ENCODE measurements at regions not wholly inside any gene's neighbourhood (a gene's known extent, or its start where the extent isn't known, plus 50 kb on each side); places are given as distances from the start of the nearest gene placed in this dataset.

DNA sequence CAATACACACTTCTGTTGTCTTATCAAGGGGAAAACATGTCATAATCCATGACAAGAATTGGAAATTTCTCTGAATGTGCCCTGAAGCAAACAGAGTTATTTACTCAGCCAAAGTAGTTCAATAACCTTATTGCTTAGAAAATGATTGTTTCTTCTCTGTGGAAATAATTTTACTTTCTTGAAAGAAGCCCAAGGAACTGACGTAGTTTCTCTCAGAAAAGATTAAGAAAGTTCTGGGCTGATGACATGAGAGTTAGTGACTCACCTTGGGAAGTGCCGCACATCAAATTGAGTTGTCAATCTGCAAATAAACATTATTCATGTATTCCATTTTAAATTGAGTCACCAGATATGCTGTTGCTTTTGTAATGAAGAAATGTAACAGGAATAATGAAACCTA lies 418.6 kb upstream of the LRRC4C start:
- no peak for DNase-seq
- no peaks in the 10 kb centered on the region for H3K27me3 ChIP-seq
- intact Hi-C loops (cut with DNase I): no loop called here
- no peak overlapping the region for H3K4me3 ChIP-seq
- no peaks in the 10 kb centered on the region for H3K9me3 ChIP-seq
- TF ChIP-seq, protein P1, sequence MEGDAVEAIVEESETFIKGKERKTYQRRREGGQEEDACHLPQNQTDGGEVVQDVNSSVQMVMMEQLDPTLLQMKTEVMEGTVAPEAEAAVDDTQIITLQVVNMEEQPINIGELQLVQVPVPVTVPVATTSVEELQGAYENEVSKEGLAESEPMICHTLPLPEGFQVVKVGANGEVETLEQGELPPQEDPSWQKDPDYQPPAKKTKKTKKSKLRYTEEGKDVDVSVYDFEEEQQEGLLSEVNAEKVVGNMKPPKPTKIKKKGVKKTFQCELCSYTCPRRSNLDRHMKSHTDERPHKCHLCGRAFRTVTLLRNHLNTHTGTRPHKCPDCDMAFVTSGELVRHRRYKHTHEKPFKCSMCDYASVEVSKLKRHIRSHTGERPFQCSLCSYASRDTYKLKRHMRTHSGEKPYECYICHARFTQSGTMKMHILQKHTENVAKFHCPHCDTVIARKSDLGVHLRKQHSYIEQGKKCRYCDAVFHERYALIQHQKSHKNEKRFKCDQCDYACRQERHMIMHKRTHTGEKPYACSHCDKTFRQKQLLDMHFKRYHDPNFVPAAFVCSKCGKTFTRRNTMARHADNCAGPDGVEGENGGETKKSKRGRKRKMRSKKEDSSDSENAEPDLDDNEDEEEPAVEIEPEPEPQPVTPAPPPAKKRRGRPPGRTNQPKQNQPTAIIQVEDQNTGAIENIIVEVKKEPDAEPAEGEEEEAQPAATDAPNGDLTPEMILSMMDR (IDR thresholded peaks at IDR 0.05): no peak
- TF ChIP-seq POLR2A (IDR thresholded peaks at IDR 0.05): no peak
- WGBS, 2 donors: 66 to 69% methylated on average over 2 of the region's 2 CpGs
- H3K4me1 ChIP-seq: no peaks in the 10 kb centered on the region
- no peak overlapping the region for H3K27ac ChIP-seq
- H3K36me3 ChIP-seq: no peaks in the 10 kb centered on the region

DNA sequence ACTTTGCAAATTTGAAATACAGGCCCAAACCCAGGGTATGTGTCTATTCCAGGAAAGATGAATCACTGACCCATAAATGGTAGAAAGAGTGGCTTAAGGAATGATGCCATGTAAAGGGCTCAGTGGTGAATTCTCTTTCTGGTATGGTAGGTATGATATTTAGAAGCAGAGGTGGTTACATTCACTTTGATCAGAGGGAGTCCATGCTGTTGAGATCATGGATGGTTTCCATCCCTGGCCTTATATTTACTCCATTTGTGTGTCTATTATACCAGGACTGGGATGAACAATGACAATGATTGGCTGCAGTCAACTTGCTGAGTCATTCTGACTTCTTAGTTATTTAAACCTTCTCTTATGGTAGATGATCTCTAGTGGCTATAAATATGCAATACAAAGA lies 419.8 kb upstream of the LRRC4C start:
- Histone ChIP-seq H3K27ac (no peak overlapping the region), H3K4me1 (no peaks in the 10 kb centered on the region), H3K9me3 (no peaks in the 10 kb centered on the region), H3K27me3 (no peaks in the 10 kb centered on the region), H3K36me3 (no peaks in the 10 kb centered on the region), H3K4me3 (no peak overlapping the region)
- TF ChIP-seq, protein P1 (IDR thresholded peaks at IDR 0.05): no peak
- TF ChIP-seq POLR2A (IDR thresholded peaks at IDR 0.05): no peak
- intact Hi-C loops (cut with DNase I): no loop called here
- DNase-seq: no peak

DNA sequence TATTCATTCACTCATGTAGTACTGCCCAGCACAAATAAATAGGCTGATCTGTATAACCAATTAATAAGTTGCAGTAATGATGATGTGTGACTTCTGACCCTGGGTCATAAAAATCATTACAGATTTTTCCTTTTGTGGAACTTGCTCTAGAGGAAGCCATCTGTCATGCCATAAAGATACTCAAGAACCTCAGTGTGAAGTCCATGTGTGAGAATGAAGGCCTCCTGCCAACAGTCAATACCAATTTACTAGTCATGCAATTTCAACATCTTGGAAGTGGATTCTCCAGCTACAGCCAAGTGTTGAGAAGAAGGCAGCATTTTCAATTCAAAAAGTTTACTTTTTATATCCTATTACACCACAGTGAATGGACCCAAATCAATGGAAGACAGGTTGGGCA lies 435.6 kb upstream of the LRRC4C start:
- Histone ChIP-seq H3K27ac (no peak overlapping the region), H3K9me3 (no peaks in the 10 kb centered on the region), H3K4me3 (no peak overlapping the region), H3K4me1 (no peaks in the 10 kb centered on the region), H3K27me3 (no peaks in the 10 kb centered on the region), H3K36me3 (no peaks in the 10 kb centered on the region)
- TF ChIP-seq POLR2A (IDR thresholded peaks at IDR 0.05): no peak
- TF ChIP-seq, protein P1 (IDR thresholded peaks at IDR 0.05): no peak
- no peak for DNase-seq
- intact Hi-C loops (cut with DNase I): no loop called here

DNA sequence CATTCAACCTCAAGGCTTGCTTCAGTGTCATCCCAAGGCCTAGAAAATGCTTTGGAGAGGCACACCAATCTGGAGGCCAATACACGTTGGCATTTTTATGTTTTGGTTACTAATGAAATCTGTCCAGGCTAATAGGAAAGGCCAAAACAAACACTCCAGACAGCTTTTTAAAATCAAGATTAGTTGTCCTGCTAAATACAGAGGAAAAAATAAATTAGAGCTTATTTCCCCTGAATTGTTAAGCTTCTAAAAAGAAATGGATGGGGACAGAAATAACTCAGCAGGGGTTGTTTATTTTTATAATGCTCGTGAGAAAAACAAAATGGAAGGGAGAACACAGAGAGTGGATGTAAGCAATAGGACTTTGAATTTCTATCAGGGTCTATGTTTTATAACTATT lies 438.5 kb upstream of the LRRC4C start:
- no peak for TF ChIP-seq POLR2A (IDR thresholded peaks at IDR 0.05)
- TF ChIP-seq, protein P1 (IDR thresholded peaks at IDR 0.05): no peak
- 27 to 34% methylated on average over 2 of the region's 2 CpGs for WGBS, 2 donors
- Histone ChIP-seq H3K27ac (no peak overlapping the region), H3K36me3 (no peaks in the 10 kb centered on the region), H3K27me3 (no peaks in the 10 kb centered on the region), H3K4me3 (no peak overlapping the region), H3K4me1 (no peaks in the 10 kb centered on the region), H3K9me3 (peaks cover 0 to 9% (median 0%) of the 10 kb centered on the region in 3 donors)
- no peak for DNase-seq
- intact Hi-C loops (cut with DNase I): no loop called here

DNA sequence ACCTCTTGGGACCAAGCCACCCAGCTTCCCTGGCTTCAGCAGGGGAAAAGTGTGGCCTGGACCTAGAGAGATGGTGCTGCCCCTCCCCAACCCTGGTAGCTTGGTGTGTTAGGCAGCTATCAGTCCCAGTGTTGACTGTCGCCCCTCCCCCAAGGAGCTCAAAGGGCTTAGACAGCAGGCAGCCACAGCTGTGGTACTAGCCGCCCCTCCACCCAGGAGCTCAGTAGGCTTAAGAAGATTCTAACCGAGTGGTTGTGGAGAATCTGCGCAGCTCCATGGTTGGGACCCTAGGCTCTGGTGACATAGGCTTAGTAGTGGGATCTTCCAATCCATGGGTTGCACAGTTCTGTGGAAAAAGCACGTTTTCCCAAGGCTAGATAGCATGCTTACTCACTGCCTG lies 458.4 kb upstream of the LRRC4C start:
- no peak for DNase-seq
- TF ChIP-seq POLR2A (IDR thresholded peaks at IDR 0.05): no peak
- TF ChIP-seq, protein P1 (IDR thresholded peaks at IDR 0.05): no peak
- 71 to 95% methylated on average over 3 of the region's 5 CpGs for WGBS, 2 donors
- intact Hi-C loops (cut with DNase I): no loop called here
- H3K27me3 ChIP-seq: no peaks in the 10 kb centered on the region
- peaks cover 0 to 18% (median 0%) of the 10 kb centered on the region in 3 donors for H3K9me3 ChIP-seq
- H3K4me3 ChIP-seq: no peak overlapping the region
- H3K27ac ChIP-seq: no peak overlapping the region
- H3K4me1 ChIP-seq: no peaks in the 10 kb centered on the region
- no peaks in the 10 kb centered on the region for H3K36me3 ChIP-seq

All from esophagus squamous epithelium (tissue), 5 donors.